Caco-2 (cell line): ENCODE measurements at regions not wholly inside any gene's neighbourhood (a gene's known extent, or its start where the extent isn't known, plus 50 kb on each side); places are given as distances from the start of the nearest gene placed in this dataset.

Experiments used
- BruUV-seq: library from RNA; stranded (reverse); fragments of 400-500 nt; replicated peaks from 2 replicates; lab custom pipeline; 2021; lab: Mats Ljungman, UMichigan
- CTCF ChIA-PET: fragments of 300-600 bp; sonication (Branson Sonifier 250); formaldehyde crosslinking; loops from one replicate; lab custom pipeline; 2022; ENCODE audit warnings: antibody characterized with exemption; lab: Charles Lee
- POLR2A ChIA-PET: fragments of 300-600 bp; sonication (Branson Sonifier 250); formaldehyde crosslinking; loops from one replicate; lab custom pipeline; 2022; ENCODE audit warnings: antibody characterized with exemption; lab: Charles Lee
- DNase-seq, 2 experiments: peaks; one replicate each; pipeline versions ENCODE4 v3.0.0 to v3.0.0-alpha.2; 2020 to 2022
- H3K27me3 ChIP-seq: replicated peaks from 2 replicates; pipeline ENCODE4 v1.6.0; 2011; ENCODE audit warnings: low read length; ENCODE audit not compliant: control insufficient read depth, insufficient read depth
- H3K36me3 ChIP-seq: 2 replicates; pipeline ENCODE4 v1.5.1; 2011; ENCODE audit warnings: low read length; ENCODE audit not compliant: control insufficient read depth, insufficient read depth
- H3K4me1 ChIP-seq: fragments of 250-450 bp; sonication (Bioruptor Pico); 2 replicates; pipeline ENCODE4 v1.5.1; 2020; ENCODE audit warnings: mild to moderate bottlenecking
- H3K4me3 ChIP-seq: 2 replicates; pipeline ENCODE4 v1.5.1; 2011; ENCODE audit warnings: low read depth, mild to moderate bottlenecking, control low read depth, low read length
- H3K9me3 ChIP-seq: fragments of 250-450 bp; sonication (Bioruptor Pico); 2 replicates; pipeline ENCODE4 v1.5.1; 2020; ENCODE audit warnings: mild to moderate bottlenecking, moderate library complexity
- H3K27ac Mint-ChIP-seq: one replicate; pipeline ENCODE4 v1.8.0; 2022; ENCODE audit warnings: mixed read lengths; ENCODE audit not compliant: unreplicated experiment
- H3K27me3 Mint-ChIP-seq: one replicate; pipeline ENCODE4 v1.8.0; 2022; ENCODE audit warnings: mixed read lengths; ENCODE audit not compliant: insufficient read depth, unreplicated experiment
- H3K36me3 Mint-ChIP-seq: one replicate; pipeline ENCODE4 v1.8.0; 2022; ENCODE audit warnings: mild to moderate bottlenecking, mixed read lengths; ENCODE audit not compliant: insufficient read depth, unreplicated experiment
- H3K4me1 Mint-ChIP-seq: one replicate; pipeline ENCODE4 v1.8.0; 2022; ENCODE audit warnings: low read depth, mixed read lengths; ENCODE audit not compliant: unreplicated experiment
- H3K4me3 Mint-ChIP-seq: one replicate; pipeline ENCODE4 v1.8.0; 2022; ENCODE audit warnings: mild to moderate bottlenecking, moderate library complexity, mixed read lengths; ENCODE audit not compliant: unreplicated experiment
- H3K9me3 Mint-ChIP-seq: one replicate; pipeline ENCODE4 v1.8.0; 2022; ENCODE audit warnings: mixed read lengths; ENCODE audit not compliant: unreplicated experiment
- intact Hi-C: fragments of 100-400 bp; cut with micrococcal nuclease; formaldehyde crosslinking; loops from one replicate; pipeline ENCODE4 v1.10.0; 2022; ENCODE audit not compliant: unreplicated experiment
- TF ChIP-seq, protein P1 (sequence below), 2 experiments: fragments of 200-600 bp in 1 of 2; IDR thresholded peaks; 1 replicate in 1 of 2; 2 replicates in 1 of 2; pipeline versions ENCODE4 v1.5.1 to v1.8.0; 2011 to 2022; ENCODE audit warnings: antibody characterized with exemption in 1 of 2, control low read depth in 1 of 2, inconsistent platforms in 1 of 2, low read depth in 1 of 2, low read length in 1 of 2, mild to moderate bottlenecking in 1 of 2, moderate library complexity in 1 of 2; ENCODE audit not compliant: insufficient read depth in 1 of 2, severe bottlenecking in 1 of 2, unreplicated experiment in 1 of 2

- no TSS peak for BruUV-seq
- Mint-ChIP-seq H3K27me3 (no peaks in the 10 kb centered on the region), H3K9me3 (peaks cover 22% of the 10 kb centered on the region), H3K36me3 (no peaks in the 10 kb centered on the region), H3K4me3 (no peak overlapping the region), H3K4me1 (no peaks in the 10 kb centered on the region), H3K27ac (no peak overlapping the region)
- Histone ChIP-seq H3K27me3 (no peaks in the 10 kb centered on the region), H3K36me3 (no peaks in the 10 kb centered on the region), H3K4me3 (no peak overlapping the region), H3K4me1 (no peaks in the 10 kb centered on the region), H3K9me3 (no peaks in the 10 kb centered on the region)
- DNase-seq, result no peak
- POLR2A ChIA-PET, result no interaction called here
- CTCF ChIA-PET, result no interaction called here
- TF ChIP-seq, protein P1, sequence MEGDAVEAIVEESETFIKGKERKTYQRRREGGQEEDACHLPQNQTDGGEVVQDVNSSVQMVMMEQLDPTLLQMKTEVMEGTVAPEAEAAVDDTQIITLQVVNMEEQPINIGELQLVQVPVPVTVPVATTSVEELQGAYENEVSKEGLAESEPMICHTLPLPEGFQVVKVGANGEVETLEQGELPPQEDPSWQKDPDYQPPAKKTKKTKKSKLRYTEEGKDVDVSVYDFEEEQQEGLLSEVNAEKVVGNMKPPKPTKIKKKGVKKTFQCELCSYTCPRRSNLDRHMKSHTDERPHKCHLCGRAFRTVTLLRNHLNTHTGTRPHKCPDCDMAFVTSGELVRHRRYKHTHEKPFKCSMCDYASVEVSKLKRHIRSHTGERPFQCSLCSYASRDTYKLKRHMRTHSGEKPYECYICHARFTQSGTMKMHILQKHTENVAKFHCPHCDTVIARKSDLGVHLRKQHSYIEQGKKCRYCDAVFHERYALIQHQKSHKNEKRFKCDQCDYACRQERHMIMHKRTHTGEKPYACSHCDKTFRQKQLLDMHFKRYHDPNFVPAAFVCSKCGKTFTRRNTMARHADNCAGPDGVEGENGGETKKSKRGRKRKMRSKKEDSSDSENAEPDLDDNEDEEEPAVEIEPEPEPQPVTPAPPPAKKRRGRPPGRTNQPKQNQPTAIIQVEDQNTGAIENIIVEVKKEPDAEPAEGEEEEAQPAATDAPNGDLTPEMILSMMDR (IDR thresholded peaks at IDR 0.05; ENCODE audit: insufficient read depth in 1 of 2, low read depth in 1 of 2, low read length in 1 of 2, severe bottlenecking in 1 of 2, unreplicated experiment in 1 of 2), result no peak
- intact Hi-C loops, result no loop called here
These were observed 95.6 kb downstream of the HDGFL1 start for GRCh38 chr6:22664968-22665367.

DNA sequence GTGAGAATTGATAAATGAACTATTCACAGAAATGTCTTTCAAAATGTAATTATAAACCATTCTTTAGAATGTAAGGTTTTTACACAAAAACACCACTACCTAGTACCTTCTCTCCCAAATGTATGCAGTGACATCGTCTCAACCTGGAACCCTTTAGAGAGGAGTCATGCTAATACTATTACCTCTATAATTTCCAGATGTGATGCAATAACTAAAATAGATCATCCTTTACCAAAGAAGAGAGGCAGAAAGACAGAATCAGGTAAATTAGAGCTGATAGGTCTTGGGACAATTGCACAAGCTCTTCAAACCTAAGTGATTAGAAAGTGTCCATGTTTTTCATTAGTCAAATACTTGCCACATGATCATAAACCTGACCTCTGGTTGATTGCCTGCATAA, 96.7 kb downstream of the HDGFL1 start:
- Mint-ChIP-seq H3K4me3 (no peak overlapping the region), H3K27ac (no peak overlapping the region), H3K27me3 (no peaks in the 10 kb centered on the region), H3K9me3 (peaks cover 17% of the 10 kb centered on the region), H3K4me1 (no peaks in the 10 kb centered on the region), H3K36me3 (no peaks in the 10 kb centered on the region)
- no peak for DNase-seq
- no TSS peak for BruUV-seq
- intact Hi-C loops, result no loop called here
- Histone ChIP-seq H3K4me1 (no peaks in the 10 kb centered on the region), H3K27me3 (no peaks in the 10 kb centered on the region), H3K36me3 (no peaks in the 10 kb centered on the region), H3K4me3 (no peak overlapping the region), H3K9me3 (no peaks in the 10 kb centered on the region)
- TF ChIP-seq, protein P1 (IDR thresholded peaks at IDR 0.05; ENCODE audit: insufficient read depth in 1 of 2, low read depth in 1 of 2, low read length in 1 of 2, severe bottlenecking in 1 of 2, unreplicated experiment in 1 of 2), result no peak
- CTCF ChIA-PET, result no interaction called here
- POLR2A ChIA-PET, result no interaction called here

- CTCF ChIA-PET, result no interaction called here
These were observed 97.2 kb downstream of the HDGFL1 start for GRCh38 chr6:22666586-22666985.

More at GRCh38 chr6:22666586-22666985, 97.2 kb downstream of the HDGFL1 start:
- intact Hi-C loops, result no loop called here
- Mint-ChIP-seq H3K36me3 (no peaks in the 10 kb centered on the region), H3K27me3 (no peaks in the 10 kb centered on the region), H3K27ac (no peak overlapping the region), H3K4me1 (no peaks in the 10 kb centered on the region), H3K9me3 (peaks cover 11% of the 10 kb centered on the region), H3K4me3 (no peak overlapping the region)
- no peak for DNase-seq
- H3K4me1 ChIP-seq, result no peaks in the 10 kb centered on the region
- H3K9me3 ChIP-seq, result no peaks in the 10 kb centered on the region
- TF ChIP-seq, protein P1 (IDR thresholded peaks at IDR 0.05; ENCODE audit: insufficient read depth in 1 of 2, low read depth in 1 of 2, low read length in 1 of 2, severe bottlenecking in 1 of 2, unreplicated experiment in 1 of 2), result no peak
- H3K36me3 ChIP-seq, result no peaks in the 10 kb centered on the region
- no peaks in the 10 kb centered on the region for H3K27me3 ChIP-seq
- H3K4me3 ChIP-seq, result no peak overlapping the region
- POLR2A ChIA-PET, result no interaction called here
- BruUV-seq, result no TSS peak
